Nephron (organoid): ENCODE measurements at regions not wholly inside any gene's neighbourhood (a gene's known extent, or its start where the extent isn't known, plus 50 kb on each side); places are given as distances from the start of the nearest gene placed in this dataset.
A peak's percentile ranks its signal among the peaks of the same experiment; 100 is the strongest.

ENCODE experiments used
- H3K27ac Mint-ChIP-seq, 3 experiments: 2 replicates each; pipeline ENCODE4 v1.8.0; 2020; ENCODE audit warnings: mixed read lengths in 3 of 3, mild to moderate bottlenecking in 2 of 3, moderate library complexity in 1 of 3
- H3K27me3 Mint-ChIP-seq: 2 replicates; pipeline ENCODE4 v1.8.0; 2021; ENCODE audit warnings: low read depth, mild to moderate bottlenecking, moderate library complexity, mixed read lengths
- H3K36me3 Mint-ChIP-seq: 2 replicates; pipeline ENCODE4 v1.8.0; 2020; ENCODE audit warnings: low read depth, mixed read lengths
- H3K4me1 Mint-ChIP-seq: 2 replicates; pipeline ENCODE4 v1.8.0; 2020; ENCODE audit warnings: mixed read lengths
- H3K4me3 Mint-ChIP-seq, 3 experiments: 2 replicates each; pipeline ENCODE4 v1.8.0; 2020; ENCODE audit warnings: mild to moderate bottlenecking in 3 of 3, mixed read lengths in 3 of 3, moderate library complexity in 2 of 3
- H3K9me3 Mint-ChIP-seq: 2 replicates; pipeline ENCODE4 v1.8.0; 2020; ENCODE audit warnings: mixed read lengths
- TF ChIP-seq, protein P1 (sequence below), 3 experiments: fragments of 200-600 bp; sonication (generic); IDR thresholded peaks; one replicate each; pipeline ENCODE4 v1.5.0; 2021; ENCODE audit warnings: antibody characterized with exemption in 3 of 3; ENCODE audit not compliant: unreplicated experiment in 3 of 3

DNA sequence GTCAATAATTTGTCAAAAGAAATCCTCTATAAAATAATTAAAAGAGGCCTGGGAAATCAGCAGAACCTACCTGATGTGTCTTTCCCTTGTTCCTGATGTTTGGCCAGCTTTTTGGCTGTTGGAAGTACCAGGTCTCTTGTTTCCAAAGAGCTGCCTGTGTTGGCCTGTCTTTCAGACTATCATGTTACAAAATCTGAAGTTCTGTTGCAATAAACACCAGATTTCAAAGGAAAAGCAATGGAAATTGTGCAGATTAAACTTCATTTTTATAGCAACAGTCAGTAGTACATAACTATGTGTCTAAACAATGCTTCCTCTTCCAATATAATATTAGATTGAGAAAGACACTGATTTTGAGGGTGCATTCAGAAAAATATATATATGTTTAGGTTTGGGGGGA lies 647.2 kb upstream of the CXADR start:
- H3K27ac Mint-ChIP-seq: peak overlapping the region in 1 of 3 experiments; percentile 13
- no peaks in the 10 kb centered on the region for H3K27me3 Mint-ChIP-seq
- no peaks in the 10 kb centered on the region for H3K36me3 Mint-ChIP-seq
- H3K4me1 Mint-ChIP-seq: peaks cover 21% of the 10 kb centered on the region
- H3K9me3 Mint-ChIP-seq: no peaks in the 10 kb centered on the region
- H3K4me3 Mint-ChIP-seq: no peak overlapping the region
- TF ChIP-seq, protein P1, sequence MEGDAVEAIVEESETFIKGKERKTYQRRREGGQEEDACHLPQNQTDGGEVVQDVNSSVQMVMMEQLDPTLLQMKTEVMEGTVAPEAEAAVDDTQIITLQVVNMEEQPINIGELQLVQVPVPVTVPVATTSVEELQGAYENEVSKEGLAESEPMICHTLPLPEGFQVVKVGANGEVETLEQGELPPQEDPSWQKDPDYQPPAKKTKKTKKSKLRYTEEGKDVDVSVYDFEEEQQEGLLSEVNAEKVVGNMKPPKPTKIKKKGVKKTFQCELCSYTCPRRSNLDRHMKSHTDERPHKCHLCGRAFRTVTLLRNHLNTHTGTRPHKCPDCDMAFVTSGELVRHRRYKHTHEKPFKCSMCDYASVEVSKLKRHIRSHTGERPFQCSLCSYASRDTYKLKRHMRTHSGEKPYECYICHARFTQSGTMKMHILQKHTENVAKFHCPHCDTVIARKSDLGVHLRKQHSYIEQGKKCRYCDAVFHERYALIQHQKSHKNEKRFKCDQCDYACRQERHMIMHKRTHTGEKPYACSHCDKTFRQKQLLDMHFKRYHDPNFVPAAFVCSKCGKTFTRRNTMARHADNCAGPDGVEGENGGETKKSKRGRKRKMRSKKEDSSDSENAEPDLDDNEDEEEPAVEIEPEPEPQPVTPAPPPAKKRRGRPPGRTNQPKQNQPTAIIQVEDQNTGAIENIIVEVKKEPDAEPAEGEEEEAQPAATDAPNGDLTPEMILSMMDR (IDR thresholded peaks at IDR 0.05; ENCODE audit: unreplicated experiment in 3 of 3): no peak

DNA sequence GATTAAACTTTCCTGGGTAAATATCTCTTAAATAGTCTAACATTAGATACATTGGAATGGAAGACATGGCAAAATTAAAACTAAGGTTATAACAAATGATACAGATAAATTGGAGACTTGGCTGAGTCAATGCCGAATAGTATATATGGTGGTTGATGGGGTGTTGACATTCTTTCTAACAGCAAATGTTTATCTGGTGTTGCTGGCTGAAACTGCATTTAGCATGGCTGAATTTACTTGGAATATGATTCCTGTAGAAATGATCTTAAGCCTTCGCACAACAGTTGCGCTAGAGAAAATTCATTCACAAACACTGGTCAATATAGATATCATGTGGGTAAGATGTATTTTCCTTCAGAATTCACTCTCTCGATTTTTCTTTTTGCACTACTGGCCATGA lies 646.0 kb upstream of the CXADR start:
- no peaks in the 10 kb centered on the region for H3K9me3 Mint-ChIP-seq
- no peak overlapping the region for H3K4me3 Mint-ChIP-seq
- H3K27ac Mint-ChIP-seq: peak overlapping the region in 1 of 3 experiments; percentile 13
- H3K27me3 Mint-ChIP-seq: no peaks in the 10 kb centered on the region
- H3K36me3 Mint-ChIP-seq: no peaks in the 10 kb centered on the region
- TF ChIP-seq, protein P1 (IDR thresholded peaks at IDR 0.05; ENCODE audit: unreplicated experiment in 3 of 3): no peak
- H3K4me1 Mint-ChIP-seq: peaks cover 28% of the 10 kb centered on the region

DNA sequence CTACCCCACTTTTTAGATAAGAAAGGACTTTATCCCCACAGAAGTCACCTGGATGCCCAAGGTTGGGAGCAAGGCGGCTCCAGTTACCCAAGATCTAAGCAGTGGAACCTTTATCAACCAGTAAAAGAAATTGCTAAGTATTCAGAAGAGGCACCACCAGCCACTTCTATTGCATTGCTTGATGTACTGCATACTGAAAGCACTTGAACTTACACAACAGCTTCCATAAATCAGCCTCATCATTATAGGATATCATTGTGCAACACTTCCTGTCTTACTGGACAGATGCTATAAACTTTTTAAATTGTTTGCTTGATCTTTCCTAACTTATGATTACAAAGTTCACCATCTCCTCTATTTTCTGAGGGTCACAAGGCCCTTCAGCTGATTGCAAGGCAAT lies 642.7 kb upstream of the CXADR start:
- Mint-ChIP-seq H3K4me1 (peaks cover 21% of the 10 kb centered on the region), H3K36me3 (no peaks in the 10 kb centered on the region), H3K27ac (peak overlapping the region in 1 of 3 experiments; percentile 27), H3K9me3 (no peaks in the 10 kb centered on the region), H3K27me3 (no peaks in the 10 kb centered on the region), H3K4me3 (no peak overlapping the region)
- TF ChIP-seq, protein P1 (IDR thresholded peaks at IDR 0.05; ENCODE audit: unreplicated experiment in 3 of 3): no peak

DNA sequence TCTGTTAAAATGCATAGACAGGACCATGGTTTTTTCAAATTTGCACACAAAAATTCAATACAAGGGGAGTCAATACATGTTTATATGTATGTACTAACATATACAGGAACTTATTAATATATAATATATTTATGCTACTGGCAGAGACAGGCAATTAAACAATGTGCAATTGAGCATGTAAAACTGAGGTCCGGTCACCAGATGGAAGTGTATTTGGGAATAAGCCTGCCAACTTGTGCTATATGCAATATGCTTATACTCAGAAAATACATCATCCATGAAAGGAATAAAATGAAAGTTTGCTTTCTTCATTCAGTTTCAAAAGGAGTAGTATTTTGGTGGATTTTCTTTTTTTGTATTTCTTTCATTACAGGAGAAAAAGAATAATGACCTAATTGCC lies 640.2 kb upstream of the CXADR start:
- Mint-ChIP-seq H3K36me3 (no peaks in the 10 kb centered on the region), H3K27me3 (no peaks in the 10 kb centered on the region), H3K27ac (no peak overlapping the region), H3K4me1 (peaks cover 21% of the 10 kb centered on the region), H3K9me3 (peaks cover under 1% of the 10 kb centered on the region), H3K4me3 (no peak overlapping the region)
- TF ChIP-seq, protein P1 (IDR thresholded peaks at IDR 0.05; ENCODE audit: unreplicated experiment in 3 of 3): no peak

DNA sequence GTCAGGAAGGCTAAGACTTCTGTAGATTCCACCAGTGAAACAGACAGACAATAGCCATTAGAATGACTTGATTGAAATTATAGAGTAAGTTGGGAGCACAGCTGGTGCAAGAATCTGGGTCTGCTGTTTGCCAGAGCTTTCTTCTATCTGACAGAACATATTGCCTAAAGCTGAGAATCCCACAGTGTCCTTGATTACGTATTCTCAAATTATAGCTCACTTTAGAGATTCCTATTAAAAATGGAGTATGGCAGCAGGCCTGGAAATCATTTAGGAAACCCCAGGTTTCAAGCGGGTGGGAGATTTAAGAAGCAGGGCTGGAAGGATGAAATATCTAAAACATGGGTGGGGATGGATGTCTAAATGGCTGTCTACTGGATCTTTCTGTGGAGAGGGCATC lies 639.7 kb upstream of the CXADR start:
- Mint-ChIP-seq H3K27me3 (no peaks in the 10 kb centered on the region), H3K9me3 (peaks cover 3% of the 10 kb centered on the region), H3K36me3 (no peaks in the 10 kb centered on the region), H3K4me1 (peaks cover 21% of the 10 kb centered on the region), H3K4me3 (no peak overlapping the region), H3K27ac (no peak overlapping the region)
- TF ChIP-seq, protein P1 (IDR thresholded peaks at IDR 0.05; ENCODE audit: unreplicated experiment in 3 of 3): no peak

DNA sequence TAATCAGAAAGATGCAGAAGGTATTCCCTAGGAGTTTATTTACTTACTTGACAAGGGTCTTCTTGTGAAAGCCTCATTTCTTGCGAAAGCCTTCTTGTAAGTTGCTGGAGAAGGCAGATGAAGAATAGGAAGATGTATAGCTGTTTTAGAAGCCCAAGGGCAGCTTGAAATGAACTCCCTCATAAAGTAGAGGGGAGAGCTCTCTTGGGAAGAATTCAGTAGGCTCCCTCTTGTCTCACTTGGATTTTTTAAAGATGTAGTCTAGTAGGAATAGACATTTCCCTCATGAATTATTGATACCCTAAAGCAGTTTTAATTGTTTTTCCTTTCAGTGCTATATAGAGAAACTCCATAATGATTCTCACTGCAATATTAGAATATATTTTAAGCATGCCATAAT lies 639.2 kb upstream of the CXADR start:
- peaks cover 17% of the 10 kb centered on the region for H3K4me1 Mint-ChIP-seq
- no peak overlapping the region for H3K27ac Mint-ChIP-seq
- no peaks in the 10 kb centered on the region for H3K27me3 Mint-ChIP-seq
- TF ChIP-seq, protein P1 (IDR thresholded peaks at IDR 0.05; ENCODE audit: unreplicated experiment in 3 of 3): no peak
- no peak overlapping the region for H3K4me3 Mint-ChIP-seq
- H3K9me3 Mint-ChIP-seq: peaks cover 3% of the 10 kb centered on the region
- no peaks in the 10 kb centered on the region for H3K36me3 Mint-ChIP-seq
